ENCODE measurements at regions not wholly inside any gene's neighbourhood (a gene's known extent, or its start where the extent isn't known, plus 50 kb on each side); places are given as distances from the start of the nearest gene placed in this dataset.

- TF ChIP-seq CTCF (IDR thresholded peaks at IDR 0.05; ENCODE audit: insufficient read depth, low read depth, low read length) (no peak), EZH2 (IDR thresholded peaks at IDR 0.05; ENCODE audit: insufficient read depth, low read length) (no peak)
These were observed 224.3 kb downstream of the SNRPN start for GRCh38 chr15:25178835-25179672.

Data from astrocyte (in vitro differentiated cells and primary cell).